A549 (cell line): ENCODE measurements at regions not wholly inside any gene's neighbourhood (a gene's known extent, or its start where the extent isn't known, plus 50 kb on each side); places are given as distances from the start of the nearest gene placed in this dataset.

ENCODE experiments used
- ATAC-seq, 2 experiments: fragments of 200-7000 bp in 1 of 2; fragments of >200 bp in 1 of 2; cut with Nextera tagmentation in 1 of 2; cut with Tn5 transposase in 1 of 2; 3 replicates each; pipeline versions ENCODE4 v1.8.0 to v1.9.1; 2018 to 2020; ENCODE audit warnings: mild to moderate bottlenecking in 1 of 2, moderate library complexity in 1 of 2
- CTCF ChIA-PET: fragments of 300-600 bp; sonication (Branson Sonifier 250); formaldehyde crosslinking; extraction: SDS; loops from one replicate; lab custom pipeline; 2021; ENCODE audit warnings: antibody characterized with exemption, inconsistent platforms; lab: Yijun Ruan, JAX
- POLR2A ChIA-PET: fragments of 350-600 bp; formaldehyde crosslinking; extraction: SDS; loops from one replicate; lab custom pipeline; 2021; ENCODE audit warnings: antibody characterized with exemption, inconsistent platforms; lab: Yijun Ruan, JAX
- DNase-seq, 2 experiments: peaks; one replicate each; pipeline versions ENCODE4 v3.0.0 to v3.0.0-alpha.2; 2011 to 2016; ENCODE audit warnings: low read depth in 1 of 2, low spot score in 1 of 2
- FAIRE-seq: peaks from 2 replicates; lab custom pipeline; 2011; peaks lifted over from hg19 to GRCh38; lab: Jason Lieb, UNC
- H3K27ac ChIP-seq, 2 experiments: fragments of >200 bp; sonication (Bioruptor Twin); formaldehyde crosslinking; 3 replicates each; pipeline ENCODE4 v1.5.1; 2016 to 2017
- H3K4me1 ChIP-seq: fragments of >200 bp; sonication (Bioruptor Twin); formaldehyde crosslinking; 3 replicates; pipeline ENCODE4 v1.6.1; 2016
- H3K4me2 ChIP-seq: fragments of >200 bp; sonication (Bioruptor Twin); formaldehyde crosslinking; 3 replicates; pipeline ENCODE4 v1.6.1; 2016
- H3K4me3 ChIP-seq: fragments of >200 bp; sonication (Bioruptor Twin); formaldehyde crosslinking; 3 replicates; pipeline ENCODE4 v1.5.1; 2016
- H3K9me3 ChIP-seq: fragments of >200 bp; sonication (Bioruptor Twin); formaldehyde crosslinking; 3 replicates; pipeline ENCODE4 v1.6.1; 2016
- CBX2 ChIP-seq: fragments of 200-600 bp; sonication (generic); IDR thresholded peaks from 2 replicates; pipeline ENCODE4 v1.6.1; 2016; ENCODE audit warnings: low read depth, mild to moderate bottlenecking, borderline replicate concordance
- CHD2 ChIP-seq: fragments of 150-350 bp; IDR thresholded peaks from 2 replicates; pipeline ENCODE4 v1.6.1; 2014; ENCODE audit warnings: low read length; ENCODE audit not compliant: partially characterized antibody
- EP300 ChIP-seq, 2 experiments: fragments of >200 bp; sonication (Bioruptor Twin); formaldehyde crosslinking; IDR thresholded peaks; 2 replicates in 1 of 2; 3 replicates in 1 of 2; pipeline ENCODE4 v1.6.1; 2016 to 2017
- ESRRA ChIP-seq: fragments of 150-350 bp; IDR thresholded peaks from 2 replicates; pipeline ENCODE4 v1.6.1; 2014; ENCODE audit warnings: mild to moderate bottlenecking, low read length, borderline replicate concordance
- FOSL2 ChIP-seq, 2 experiments: fragments of 450-650 bp in 1 of 2; fragments of >200 bp in 1 of 2; sonication (Bioruptor Twin) in 1 of 2; formaldehyde crosslinking; IDR thresholded peaks; 2 replicates each; pipeline versions ENCODE4 v1.5.0 to v1.6.1; 2016 to 2020; ENCODE audit warnings: mild to moderate bottlenecking in 1 of 2, moderate library complexity in 1 of 2
- FOXS1 ChIP-seq: fragments of 250-450 bp; sonication (Bioruptor Pico); IDR thresholded peaks from 2 replicates; pipeline ENCODE4 v1.5.0; 2020; ENCODE audit warnings: mild to moderate bottlenecking, moderate library complexity
- GATA3 ChIP-seq: IDR thresholded peaks from 2 replicates; pipeline ENCODE4 v1.6.1; 2012; ENCODE audit warnings: borderline replicate concordance
- HEYL ChIP-seq: fragments of 250-450 bp; sonication (Bioruptor Pico); IDR thresholded peaks from 2 replicates; pipeline ENCODE4 v1.8.0; 2021; ENCODE audit warnings: mild to moderate bottlenecking, moderate library complexity
- HOXA7 ChIP-seq: fragments of 250-450 bp; sonication (Bioruptor Pico); IDR thresholded peaks from 2 replicates; pipeline ENCODE4 v1.5.0; 2020; ENCODE audit warnings: mild to moderate bottlenecking, moderate library complexity
- HOXB13 ChIP-seq: fragments of 250-450 bp; sonication (Bioruptor Pico); IDR thresholded peaks from 2 replicates; pipeline ENCODE4 v1.5.0; 2020; ENCODE audit warnings: low read depth, mild to moderate bottlenecking, moderate library complexity
- KDM1A ChIP-seq: fragments of 200-600 bp; sonication (generic); IDR thresholded peaks from 2 replicates; pipeline ENCODE4 v1.6.1; 2016; ENCODE audit warnings: low read depth, mild to moderate bottlenecking
- KDM5A ChIP-seq: fragments of 200-600 bp; sonication (generic); IDR thresholded peaks from 2 replicates; pipeline ENCODE4 v1.6.1; 2016; ENCODE audit warnings: antibody characterized with exemption, mild to moderate bottlenecking
- MAZ ChIP-seq: fragments of 150-350 bp; IDR thresholded peaks from 2 replicates; pipeline ENCODE4 v1.6.1; 2014; ENCODE audit warnings: antibody characterized with exemption, low read depth, low read length, borderline replicate concordance
- MYC ChIP-seq: IDR thresholded peaks from 2 replicates; pipeline ENCODE4 v1.6.1; 2012; ENCODE audit warnings: mild to moderate bottlenecking, inconsistent platforms, low read length, improper control_type of control experiment, borderline replicate concordance
- POLR2AphosphoS2 ChIP-seq: conservative IDR thresholded peaks from 2 replicates; pipeline ENCODE4 v1.6.1; 2012; ENCODE audit warnings: low read length, improper control_type of control experiment, inconsistent platforms
- RAD21 ChIP-seq, 2 experiments: fragments of >200 bp in 1 of 2; sonication (Bioruptor Twin) in 1 of 2; formaldehyde crosslinking in 1 of 2; IDR thresholded peaks in 1 of 2; conservative IDR thresholded peaks in 1 of 2; 2 replicates in 1 of 2; 3 replicates in 1 of 2; pipeline ENCODE4 v1.6.1; 2012 to 2018; ENCODE audit warnings: inconsistent platforms in 1 of 2
- RCOR1 ChIP-seq: fragments of 150-350 bp; IDR thresholded peaks from 2 replicates; pipeline ENCODE4 v1.6.1; 2014; ENCODE audit warnings: antibody characterized with exemption, low read length, low read depth
- SMC3 ChIP-seq: fragments of >200 bp; sonication (Bioruptor Twin); formaldehyde crosslinking; IDR thresholded peaks from 3 replicates; pipeline ENCODE4 v1.6.1; 2018; ENCODE audit warnings: inconsistent platforms
- SREBF2 ChIP-seq: fragments of 450-650 bp; IDR thresholded peaks from 2 replicates; pipeline ENCODE4 v1.6.1; 2014; ENCODE audit warnings: mild to moderate bottlenecking, moderate library complexity
- ZFP36 ChIP-seq: fragments of 450-650 bp; IDR thresholded peaks from 2 replicates; pipeline ENCODE4 v1.6.1; 2014; ENCODE audit warnings: borderline replicate concordance; ENCODE audit not compliant: partially characterized antibody
- ZSCAN20 ChIP-seq: fragments of 250-450 bp; sonication (Bioruptor Pico); IDR thresholded peaks from 2 replicates; pipeline ENCODE4 v1.8.0; 2022; ENCODE audit warnings: mild to moderate bottlenecking, moderate library complexity
- WGBS: methylation state at CpG from one replicate; pipeline ENCODE4 v1.1.6; 2017; ENCODE audit errors: missing lambda C conversion rate; 5-methylcytosine and 5-hydroxymethylcytosine counted together
- TF ChIP-seq, protein P1 (sequence below): fragments of 150-350 bp; IDR thresholded peaks from 2 replicates; pipeline ENCODE4 v1.6.1; 2014; ENCODE audit warnings: low read depth, mild to moderate bottlenecking, low read length
- TF ChIP-seq, protein P2 (sequence below): IDR thresholded peaks from 2 replicates; pipeline ENCODE4 v1.6.1; 2012; ENCODE audit warnings: low read depth, borderline replicate concordance
- TF ChIP-seq, protein P3 (sequence below): fragments of 250-450 bp; sonication (Bioruptor Pico); IDR thresholded peaks from 2 replicates; pipeline ENCODE4 v1.5.0; 2020; ENCODE audit warnings: low read depth, mild to moderate bottlenecking, moderate library complexity
- TF ChIP-seq, protein P4 (sequence below): IDR thresholded peaks from 2 replicates; pipeline ENCODE4 v1.6.1; 2012

DNA sequence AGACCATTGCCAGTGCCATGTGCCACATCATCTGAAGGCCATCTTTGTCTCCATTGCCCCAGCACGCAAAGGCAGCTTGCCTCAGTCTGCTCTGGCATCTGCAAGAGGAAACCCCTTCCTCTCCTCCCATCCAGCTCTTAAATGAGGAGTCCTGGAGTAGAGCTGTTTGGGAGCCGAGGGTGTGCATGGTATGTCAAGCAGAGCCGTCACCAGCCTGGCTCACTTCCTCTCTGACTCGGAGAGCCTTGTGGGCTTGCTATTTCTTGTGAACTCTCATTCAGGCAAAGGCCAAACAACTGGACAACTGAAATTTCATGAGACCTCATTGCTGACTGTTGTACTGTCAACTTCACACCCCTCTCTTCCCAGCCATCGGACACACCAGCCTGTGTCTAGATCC lies 143.9 kb downstream of the SIPA1L2 start:
- Histone ChIP-seq H3K4me1 (no peaks in the 10 kb centered on the region), H3K4me2 (no peak overlapping the region), H3K4me3 (no peak overlapping the region), H3K27ac (no peak overlapping the region), H3K9me3 (no peaks in the 10 kb centered on the region)
- ATAC-seq (no peak), FAIRE-seq (no peak), DNase-seq (no peak)
- ChIA-PET CTCF (no interaction called here), POLR2A (no interaction called here)
- TF ChIP-seq, protein P1, sequence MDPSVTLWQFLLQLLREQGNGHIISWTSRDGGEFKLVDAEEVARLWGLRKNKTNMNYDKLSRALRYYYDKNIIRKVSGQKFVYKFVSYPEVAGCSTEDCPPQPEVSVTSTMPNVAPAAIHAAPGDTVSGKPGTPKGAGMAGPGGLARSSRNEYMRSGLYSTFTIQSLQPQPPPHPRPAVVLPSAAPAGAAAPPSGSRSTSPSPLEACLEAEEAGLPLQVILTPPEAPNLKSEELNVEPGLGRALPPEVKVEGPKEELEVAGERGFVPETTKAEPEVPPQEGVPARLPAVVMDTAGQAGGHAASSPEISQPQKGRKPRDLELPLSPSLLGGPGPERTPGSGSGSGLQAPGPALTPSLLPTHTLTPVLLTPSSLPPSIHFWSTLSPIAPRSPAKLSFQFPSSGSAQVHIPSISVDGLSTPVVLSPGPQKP, result no peak
- TF ChIP-seq EP300 (IDR thresholded peaks at IDR 0.05), result no peak
- TF ChIP-seq, protein P2, sequence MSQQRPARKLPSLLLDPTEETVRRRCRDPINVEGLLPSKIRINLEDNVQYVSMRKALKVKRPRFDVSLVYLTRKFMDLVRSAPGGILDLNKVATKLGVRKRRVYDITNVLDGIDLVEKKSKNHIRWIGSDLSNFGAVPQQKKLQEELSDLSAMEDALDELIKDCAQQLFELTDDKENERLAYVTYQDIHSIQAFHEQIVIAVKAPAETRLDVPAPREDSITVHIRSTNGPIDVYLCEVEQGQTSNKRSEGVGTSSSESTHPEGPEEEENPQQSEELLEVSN, result no peak
- no peak for TF ChIP-seq KDM5A
- TF ChIP-seq GATA3, result no peak
- TF ChIP-seq, protein P3, sequence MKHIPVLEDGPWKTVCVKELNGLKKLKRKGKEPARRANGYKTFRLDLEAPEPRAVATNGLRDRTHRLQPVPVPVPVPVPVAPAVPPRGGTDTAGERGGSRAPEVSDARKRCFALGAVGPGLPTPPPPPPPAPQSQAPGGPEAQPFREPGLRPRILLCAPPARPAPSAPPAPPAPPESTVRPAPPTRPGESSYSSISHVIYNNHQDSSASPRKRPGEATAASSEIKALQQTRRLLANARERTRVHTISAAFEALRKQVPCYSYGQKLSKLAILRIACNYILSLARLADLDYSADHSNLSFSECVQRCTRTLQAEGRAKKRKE (CRISPR knock-in tag), result no peak
- WGBS, result 94% methylated on average over 5 of the region's 5 CpGs

DNA sequence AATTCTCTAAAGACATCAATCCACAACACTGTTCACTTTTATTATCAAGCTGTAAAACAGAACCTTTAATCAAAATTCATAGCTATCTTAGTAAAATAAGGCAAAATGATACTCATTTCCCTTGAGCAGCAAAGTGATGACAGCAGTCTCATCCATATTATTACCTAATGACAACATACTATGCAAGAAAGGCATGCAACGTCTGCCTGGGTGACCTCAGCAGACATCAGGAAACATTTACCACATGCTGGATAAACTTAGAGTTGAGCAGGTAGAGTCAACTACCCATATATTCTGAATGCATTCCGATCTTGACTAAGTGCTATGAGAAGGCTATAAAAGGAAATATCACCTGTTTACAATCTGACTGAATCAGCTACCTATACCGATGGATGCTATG lies 145.1 kb downstream of the SIPA1L2 start:
- no peak for ATAC-seq
- no peaks in the 10 kb centered on the region for H3K9me3 ChIP-seq
- no peak overlapping the region for H3K4me3 ChIP-seq
- WGBS, result 63% methylated on average over 3 of the region's 3 CpGs
- CTCF ChIA-PET, result interaction anchor here (0.6 kb wide), 1 partner anchor 44 kb away, joined by 6 read pairs; no protein-coding TSS in a partner anchor
- no peaks in the 10 kb centered on the region for H3K4me1 ChIP-seq
- POLR2A ChIA-PET, result no interaction called here
- TF ChIP-seq CHD2 (no peak), RCOR1 (no peak), ESRRA (no peak), EP300 (IDR thresholded peaks at IDR 0.05) (no peak), KDM1A (no peak), ZSCAN20 (CRISPR knock-in tag) (no peak), HOXB13 (CRISPR knock-in tag) (no peak), CBX2 (no peak), SREBF2 (no peak), POLR2AphosphoS2 (no peak), HOXA7 (CRISPR knock-in tag) (no peak), ZFP36 (no peak), SMC3 (no peak), HEYL (CRISPR knock-in tag) (no peak)
- TF ChIP-seq, protein P3 (CRISPR knock-in tag), result no peak
- TF ChIP-seq, protein P4, sequence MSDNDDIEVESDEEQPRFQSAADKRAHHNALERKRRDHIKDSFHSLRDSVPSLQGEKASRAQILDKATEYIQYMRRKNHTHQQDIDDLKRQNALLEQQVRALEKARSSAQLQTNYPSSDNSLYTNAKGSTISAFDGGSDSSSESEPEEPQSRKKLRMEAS, result no peak
- no peak for FAIRE-seq
- H3K4me2 ChIP-seq, result no peak overlapping the region
- H3K27ac ChIP-seq, result no peak overlapping the region
- DNase-seq, result no peak

DNA sequence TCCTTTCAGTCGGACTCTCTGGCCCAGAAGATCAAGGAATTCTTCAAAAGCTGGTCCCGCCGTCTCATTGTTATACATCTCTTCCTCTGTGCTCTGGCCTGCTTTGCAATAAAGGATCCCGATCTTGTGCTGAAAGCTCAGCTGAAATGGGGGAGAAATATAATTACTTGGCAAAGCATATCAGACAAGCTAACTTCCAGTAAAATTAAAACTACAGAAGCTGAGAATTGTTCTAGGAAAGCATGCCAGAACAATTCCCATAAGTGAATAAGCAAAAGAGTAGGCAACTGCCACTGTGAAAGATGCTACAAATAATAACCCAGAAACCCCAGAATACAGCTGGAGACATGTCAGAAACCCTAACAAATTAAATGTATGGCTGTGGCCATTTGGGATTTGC lies 146.1 kb downstream of the SIPA1L2 start:
- POLR2A ChIA-PET, result no interaction called here
- ATAC-seq, result no peak
- TF ChIP-seq MAZ, result no peak
- TF ChIP-seq RAD21 (conservative IDR thresholded peaks at IDR 0.05 in 1 of 2, IDR thresholded peaks at IDR 0.05 in 1 of 2), result no peak
- TF ChIP-seq MYC, result no peak
- TF ChIP-seq, protein P1, result no peak
- TF ChIP-seq FOXS1 (CRISPR knock-in tag), result no peak
- TF ChIP-seq, protein P4, result no peak
- no peak for TF ChIP-seq FOSL2 (IDR thresholded peaks at IDR 0.05)
- no peak for TF ChIP-seq FOSL2 (CRISPR knock-in tag; IDR thresholded peaks at IDR 0.05)

More for the DNA sequence above, 146.1 kb downstream of the SIPA1L2 start:
- no peaks in the 10 kb centered on the region for H3K4me1 ChIP-seq
- no peak overlapping the region for H3K4me2 ChIP-seq
- CTCF ChIA-PET, result no interaction called here
- no peaks in the 10 kb centered on the region for H3K9me3 ChIP-seq
- H3K27ac ChIP-seq, result no peak overlapping the region
- WGBS, result 93% methylated on average over 4 of the region's 4 CpGs
- no peak for FAIRE-seq
- no peak for DNase-seq
- no peak overlapping the region for H3K4me3 ChIP-seq
